D721Med (cell line): ENCODE measurements at regions not wholly inside any gene's neighbourhood (a gene's known extent, or its start where the extent isn't known, plus 50 kb on each side); places are given as distances from the start of the nearest gene placed in this dataset.

ENCODE experiments used
- DNase-seq: peaks from one replicate; pipeline ENCODE4 v3.0.0; 2011; ENCODE audit warnings: low spot score; ENCODE audit not compliant: insufficient read length
- FAIRE-seq: peaks from 2 replicates; lab custom pipeline; 2011; peaks lifted over from hg19 to GRCh38; lab: Jason Lieb, UNC
- CTCF ChIP-seq: IDR thresholded peaks from 2 replicates; pipeline ENCODE4 v1.5.1; 2012; ENCODE audit warnings: mild to moderate bottlenecking, control low read depth; ENCODE audit not compliant: insufficient read depth; ENCODE audit errors: missing control alignments

- no peak for DNase-seq
- FAIRE-seq = no peak
- no peak for TF ChIP-seq CTCF
These were observed 85.2 kb upstream of the CHL1 start for GRCh38 chr3:111143-112069.

- DNase-seq (no peak), FAIRE-seq (no peak)
- no peak for TF ChIP-seq CTCF
These were observed 83.8 kb upstream of the CHL1 start for GRCh38 chr3:112773-113172.

GRCh38 chr3:118666-119065 lies 77.9 kb upstream of the CHL1 start:
- no peak for DNase-seq
- FAIRE-seq = no peak
- no peak for TF ChIP-seq CTCF

- DNase-seq (no peak), FAIRE-seq (no peak)
- TF ChIP-seq CTCF = no peak
These were observed 73.2 kb upstream of the CHL1 start for GRCh38 chr3:123341-123740.

- TF ChIP-seq CTCF = no peak
- DNase-seq = no peak
- no peak for FAIRE-seq
These were observed 71.9 kb upstream of the CHL1 start for GRCh38 chr3:124557-125179.

- FAIRE-seq (no peak), DNase-seq (no peak)
- TF ChIP-seq CTCF = no peak
These were observed 67.9 kb upstream of the CHL1 start for GRCh38 chr3:128515-129172.
